HepG2 (cell line): ENCODE measurements at regions not wholly inside any gene's neighbourhood (a gene's known extent, or its start where the extent isn't known, plus 50 kb on each side); places are given as distances from the start of the nearest gene placed in this dataset.

ENCODE experiments used
- ARID2 ChIP-seq: sonication (generic); formaldehyde crosslinking; IDR thresholded peaks from 2 replicates; pipeline ENCODE4 v1.8.1; 2022; ENCODE audit warnings: mild to moderate bottlenecking, missing genetic modification reagents, borderline replicate concordance
- DR1 ChIP-seq: sonication (generic); formaldehyde crosslinking; IDR thresholded peaks from 2 replicates; pipeline ENCODE4 v1.8.0; 2021; ENCODE audit warnings: mild to moderate bottlenecking, missing genetic modification reagents, inconsistent platforms
- FOXP1 ChIP-seq, 2 experiments: fragments of 450-650 bp in 1 of 2; IDR thresholded peaks; 2 replicates each; pipeline ENCODE4 v1.6.1; 2017 to 2018; ENCODE audit warnings: antibody characterized with exemption in 1 of 2
- ZMYM4 ChIP-seq: sonication (generic); formaldehyde crosslinking; IDR thresholded peaks from 2 replicates; pipeline ENCODE4 v1.8.1; 2023; ENCODE audit warnings: mild to moderate bottlenecking, missing genetic modification reagents
- TF ChIP-seq, protein P1 (sequence below): sonication (generic); formaldehyde crosslinking; IDR thresholded peaks from 2 replicates; pipeline ENCODE4 v1.5.0; 2020; ENCODE audit warnings: mild to moderate bottlenecking, missing genetic modification reagents, moderate library complexity
- TF ChIP-seq, protein P2 (sequence below): sonication (generic); formaldehyde crosslinking; IDR thresholded peaks from 2 replicates; pipeline ENCODE4 v1.4.0; 2020; ENCODE audit warnings: mild to moderate bottlenecking, missing genetic modification reagents
- TF ChIP-seq, protein P3 (sequence below): sonication (generic); formaldehyde crosslinking; IDR thresholded peaks from 2 replicates; pipeline ENCODE4 v1.8.0; 2022; ENCODE audit warnings: mild to moderate bottlenecking, missing genetic modification reagents
- TF ChIP-seq, protein P4 (sequence below): sonication (generic); formaldehyde crosslinking; conservative IDR thresholded peaks from 2 replicates; pipeline ENCODE4 v1.4.0; 2020; ENCODE audit warnings: missing genetic modification reagents
- TF ChIP-seq, protein P5 (sequence below), 2 experiments: sonication (generic) in 1 of 2; formaldehyde crosslinking in 1 of 2; IDR thresholded peaks; 2 replicates each; pipeline versions ENCODE4 v1.5.1 to v1.6.1; 2011 to 2020; ENCODE audit warnings: borderline replicate concordance in 1 of 2, low read depth in 1 of 2, low read length in 1 of 2, mild to moderate bottlenecking in 1 of 2, missing genetic modification reagents in 1 of 2, moderate library complexity in 1 of 2

DNA sequence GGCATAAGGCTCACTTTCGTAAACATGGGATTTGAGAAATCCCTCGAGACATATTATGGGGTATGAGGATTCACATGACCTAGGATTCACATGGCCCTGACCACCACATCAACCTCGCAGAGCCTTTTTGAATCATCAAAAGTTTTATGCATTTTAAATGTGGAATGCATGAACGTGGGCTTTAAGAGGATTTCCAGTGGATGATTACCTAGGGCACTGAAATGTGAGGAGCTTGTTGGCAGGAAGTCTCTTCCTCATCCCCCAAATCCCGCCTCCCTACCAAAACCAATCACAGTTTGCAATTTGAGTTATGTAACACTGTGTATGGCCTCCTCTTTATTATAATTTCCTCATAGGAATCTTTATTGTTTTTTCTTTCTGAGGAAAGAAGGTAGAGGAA lies 659.6 kb upstream of the TBX3 start:
- TF ChIP-seq, protein P1, sequence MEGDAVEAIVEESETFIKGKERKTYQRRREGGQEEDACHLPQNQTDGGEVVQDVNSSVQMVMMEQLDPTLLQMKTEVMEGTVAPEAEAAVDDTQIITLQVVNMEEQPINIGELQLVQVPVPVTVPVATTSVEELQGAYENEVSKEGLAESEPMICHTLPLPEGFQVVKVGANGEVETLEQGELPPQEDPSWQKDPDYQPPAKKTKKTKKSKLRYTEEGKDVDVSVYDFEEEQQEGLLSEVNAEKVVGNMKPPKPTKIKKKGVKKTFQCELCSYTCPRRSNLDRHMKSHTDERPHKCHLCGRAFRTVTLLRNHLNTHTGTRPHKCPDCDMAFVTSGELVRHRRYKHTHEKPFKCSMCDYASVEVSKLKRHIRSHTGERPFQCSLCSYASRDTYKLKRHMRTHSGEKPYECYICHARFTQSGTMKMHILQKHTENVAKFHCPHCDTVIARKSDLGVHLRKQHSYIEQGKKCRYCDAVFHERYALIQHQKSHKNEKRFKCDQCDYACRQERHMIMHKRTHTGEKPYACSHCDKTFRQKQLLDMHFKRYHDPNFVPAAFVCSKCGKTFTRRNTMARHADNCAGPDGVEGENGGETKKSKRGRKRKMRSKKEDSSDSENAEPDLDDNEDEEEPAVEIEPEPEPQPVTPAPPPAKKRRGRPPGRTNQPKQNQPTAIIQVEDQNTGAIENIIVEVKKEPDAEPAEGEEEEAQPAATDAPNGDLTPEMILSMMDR = no peak
- TF ChIP-seq ARID2 (no peak), ZMYM4 (CRISPR knock-in tag) (no peak), DR1 (CRISPR knock-in tag) (no peak), FOXP1 (IDR thresholded peaks at IDR 0.05) (no peak), FOXP1 (CRISPR knock-in tag; IDR thresholded peaks at IDR 0.05) (no peak)
- TF ChIP-seq, protein P2, sequence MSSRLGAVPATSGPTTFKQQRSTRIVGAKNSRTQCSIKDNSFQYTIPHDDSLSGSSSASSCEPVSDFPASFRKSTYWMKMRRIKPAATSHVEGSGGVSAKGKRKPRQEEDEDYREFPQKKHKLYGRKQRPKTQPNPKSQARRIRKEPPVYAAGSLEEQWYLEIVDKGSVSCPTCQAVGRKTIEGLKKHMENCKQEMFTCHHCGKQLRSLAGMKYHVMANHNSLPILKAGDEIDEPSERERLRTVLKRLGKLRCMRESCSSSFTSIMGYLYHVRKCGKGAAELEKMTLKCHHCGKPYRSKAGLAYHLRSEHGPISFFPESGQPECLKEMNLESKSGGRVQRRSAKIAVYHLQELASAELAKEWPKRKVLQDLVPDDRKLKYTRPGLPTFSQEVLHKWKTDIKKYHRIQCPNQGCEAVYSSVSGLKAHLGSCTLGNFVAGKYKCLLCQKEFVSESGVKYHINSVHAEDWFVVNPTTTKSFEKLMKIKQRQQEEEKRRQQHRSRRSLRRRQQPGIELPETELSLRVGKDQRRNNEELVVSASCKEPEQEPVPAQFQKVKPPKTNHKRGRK (CRISPR knock-in tag) = no peak
- TF ChIP-seq, protein P3, sequence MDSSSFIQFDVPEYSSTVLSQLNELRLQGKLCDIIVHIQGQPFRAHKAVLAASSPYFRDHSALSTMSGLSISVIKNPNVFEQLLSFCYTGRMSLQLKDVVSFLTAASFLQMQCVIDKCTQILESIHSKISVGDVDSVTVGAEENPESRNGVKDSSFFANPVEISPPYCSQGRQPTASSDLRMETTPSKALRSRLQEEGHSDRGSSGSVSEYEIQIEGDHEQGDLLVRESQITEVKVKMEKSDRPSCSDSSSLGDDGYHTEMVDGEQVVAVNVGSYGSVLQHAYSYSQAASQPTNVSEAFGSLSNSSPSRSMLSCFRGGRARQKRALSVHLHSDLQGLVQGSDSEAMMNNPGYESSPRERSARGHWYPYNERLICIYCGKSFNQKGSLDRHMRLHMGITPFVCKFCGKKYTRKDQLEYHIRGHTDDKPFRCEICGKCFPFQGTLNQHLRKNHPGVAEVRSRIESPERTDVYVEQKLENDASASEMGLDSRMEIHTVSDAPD (CRISPR knock-in tag) = no peak
- TF ChIP-seq, protein P4, sequence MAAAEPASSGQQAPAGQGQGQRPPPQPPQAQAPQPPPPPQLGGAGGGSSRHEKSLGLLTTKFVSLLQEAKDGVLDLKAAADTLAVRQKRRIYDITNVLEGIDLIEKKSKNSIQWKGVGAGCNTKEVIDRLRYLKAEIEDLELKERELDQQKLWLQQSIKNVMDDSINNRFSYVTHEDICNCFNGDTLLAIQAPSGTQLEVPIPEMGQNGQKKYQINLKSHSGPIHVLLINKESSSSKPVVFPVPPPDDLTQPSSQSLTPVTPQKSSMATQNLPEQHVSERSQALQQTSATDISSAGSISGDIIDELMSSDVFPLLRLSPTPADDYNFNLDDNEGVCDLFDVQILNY = no peak
- TF ChIP-seq, protein P5, sequence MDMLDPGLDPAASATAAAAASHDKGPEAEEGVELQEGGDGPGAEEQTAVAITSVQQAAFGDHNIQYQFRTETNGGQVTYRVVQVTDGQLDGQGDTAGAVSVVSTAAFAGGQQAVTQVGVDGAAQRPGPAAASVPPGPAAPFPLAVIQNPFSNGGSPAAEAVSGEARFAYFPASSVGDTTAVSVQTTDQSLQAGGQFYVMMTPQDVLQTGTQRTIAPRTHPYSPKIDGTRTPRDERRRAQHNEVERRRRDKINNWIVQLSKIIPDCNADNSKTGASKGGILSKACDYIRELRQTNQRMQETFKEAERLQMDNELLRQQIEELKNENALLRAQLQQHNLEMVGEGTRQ (IDR thresholded peaks at IDR 0.05; ENCODE audit: low read depth, low read length) = no peak
- TF ChIP-seq, protein P5 (CRISPR knock-in tag; IDR thresholded peaks at IDR 0.05; ENCODE audit: borderline replicate concordance) = no peak
